IPS DF 6.9 (cell line): ENCODE measurements at regions not wholly inside any gene's neighbourhood (a gene's known extent, or its start where the extent isn't known, plus 50 kb on each side); places are given as distances from the start of the nearest gene placed in this dataset.

Source experiments
- DNase-seq: peaks from one replicate; pipeline ENCODE4 v3.0.0-alpha.2; 2013; ENCODE audit warnings: low read depth, low spot score
- H3K27ac ChIP-seq: one replicate; pipeline ENCODE4 v1.5.1; 2013; ENCODE audit warnings: low read length, control low read depth
- H3K27me3 ChIP-seq: 2 replicates; pipeline ENCODE4 v1.6.1; 2013; ENCODE audit warnings: mild to moderate bottlenecking, low read length; ENCODE audit not compliant: control insufficient read depth, insufficient read depth
- H3K36me3 ChIP-seq: 2 replicates; pipeline ENCODE4 v1.6.1; 2013; ENCODE audit warnings: low read length; ENCODE audit not compliant: control insufficient read depth, insufficient read depth
- H3K4me1 ChIP-seq: 2 replicates; pipeline ENCODE4 v1.6.1; 2013; ENCODE audit warnings: low read length; ENCODE audit not compliant: control insufficient read depth, insufficient read depth
- H3K4me3 ChIP-seq: 2 replicates; pipeline ENCODE4 v1.5.1; 2013; ENCODE audit warnings: mild to moderate bottlenecking, low read length
- H3K9me3 ChIP-seq: 2 replicates; pipeline ENCODE4 v1.6.1; 2013; ENCODE audit warnings: low read length, inconsistent platforms; ENCODE audit not compliant: control insufficient read depth, insufficient read depth
- WGBS: extraction: QIAGEN DNeasy Blood & Tissue Kit; methylation state at CpG from one replicate; pipeline ENCODE4 v1.1.7; 2013; ENCODE audit warnings: mixed read lengths, missing lambda C conversion rate; ENCODE audit not compliant: insufficient read length, insufficient coverage; 5-methylcytosine and 5-hydroxymethylcytosine counted together

GRCh38 chr11:70574725-70575347, 176.5 kb downstream of the CTTN start:
- no peaks in the 10 kb centered on the region for H3K36me3 ChIP-seq
- DNase-seq: no peak
- H3K27ac ChIP-seq: no peak overlapping the region
- H3K4me3 ChIP-seq: no peak overlapping the region
- no peaks in the 10 kb centered on the region for H3K27me3 ChIP-seq
- WGBS: no CpG with 5 or more reads among the region's 12 CpGs
- no peaks in the 10 kb centered on the region for H3K4me1 ChIP-seq
- no peaks in the 10 kb centered on the region for H3K9me3 ChIP-seq

DNA sequence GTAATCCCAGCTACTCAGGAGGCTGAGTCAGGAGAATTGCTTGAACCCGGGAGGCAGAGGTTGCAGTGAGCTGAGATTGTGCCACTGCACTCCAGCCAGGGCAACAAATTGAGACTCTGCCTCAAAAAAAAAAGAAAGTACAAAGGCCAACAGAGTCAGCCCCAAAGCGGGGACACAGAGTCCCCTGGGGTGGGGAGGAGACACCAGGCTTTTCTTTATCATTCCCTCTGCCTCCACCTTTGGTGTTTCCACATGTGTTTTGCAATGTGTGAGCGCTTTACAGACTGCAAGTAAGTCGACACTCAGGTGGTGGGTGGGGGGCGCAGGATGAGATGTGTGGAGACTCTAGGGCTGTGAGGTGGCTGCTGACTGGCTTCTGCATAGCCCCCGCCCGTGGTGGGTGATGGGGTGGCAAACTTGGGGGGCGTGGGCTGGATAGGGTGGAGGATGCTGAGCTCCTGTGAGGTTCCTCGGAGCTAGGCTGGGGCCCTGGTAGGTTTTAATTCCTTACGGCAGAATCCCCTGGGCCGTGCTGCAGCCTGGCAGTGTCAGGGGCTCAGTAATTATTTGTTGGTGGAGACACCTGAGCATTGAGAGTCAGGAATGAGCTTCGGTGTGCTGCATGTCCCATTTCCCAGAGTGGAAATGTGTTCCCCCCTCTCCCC, 177.2 kb downstream of the CTTN start:
- WGBS: no CpG with 5 or more reads among the region's 12 CpGs
- no peaks in the 10 kb centered on the region for H3K27me3 ChIP-seq
- no peak overlapping the region for H3K4me3 ChIP-seq
- no peaks in the 10 kb centered on the region for H3K36me3 ChIP-seq
- no peaks in the 10 kb centered on the region for H3K4me1 ChIP-seq
- no peak overlapping the region for H3K27ac ChIP-seq
- DNase-seq: no peak
- H3K9me3 ChIP-seq: no peaks in the 10 kb centered on the region

DNA sequence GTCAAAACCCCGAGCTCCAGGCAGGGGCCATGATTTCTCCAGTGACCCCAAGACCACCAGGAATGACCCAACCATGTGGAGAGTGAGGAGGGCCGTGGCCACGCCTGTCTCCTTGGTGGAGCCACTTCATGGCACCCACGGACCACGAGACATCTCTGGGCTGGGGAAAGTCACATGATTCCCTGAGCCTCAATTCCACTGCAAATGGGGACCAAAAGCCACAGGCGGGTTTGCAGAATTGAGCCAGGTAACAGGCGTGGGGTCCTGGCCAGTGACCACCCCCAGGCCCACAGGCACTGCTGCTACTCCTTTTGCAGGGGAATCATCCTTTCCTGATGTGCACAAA, 178.9 kb downstream of the CTTN start:
- no peak overlapping the region for H3K27ac ChIP-seq
- H3K4me1 ChIP-seq: no peaks in the 10 kb centered on the region
- DNase-seq: no peak
- no peaks in the 10 kb centered on the region for H3K9me3 ChIP-seq
- H3K4me3 ChIP-seq: no peak overlapping the region
- no peaks in the 10 kb centered on the region for H3K27me3 ChIP-seq
- WGBS: no CpG with 5 or more reads among the region's 7 CpGs
- no peaks in the 10 kb centered on the region for H3K36me3 ChIP-seq

DNA sequence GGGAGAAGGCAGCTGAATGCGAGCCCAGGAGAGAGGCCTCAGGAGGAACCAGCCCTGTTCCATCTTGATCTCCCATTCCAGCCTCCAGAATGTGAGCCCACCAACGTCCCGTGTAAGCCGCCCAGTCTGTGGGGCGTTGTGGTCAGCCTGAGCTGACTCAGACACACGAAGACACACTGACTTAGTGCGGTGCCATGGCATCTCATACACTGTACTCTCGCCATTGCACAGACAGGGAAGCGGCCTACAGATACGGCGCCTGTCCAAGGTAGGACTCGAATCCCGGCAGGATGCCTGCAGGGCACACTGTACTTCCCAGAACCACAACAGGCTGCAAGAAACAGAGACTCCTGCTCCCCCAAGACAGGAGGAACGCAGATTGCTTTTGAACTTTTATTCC, 179.6 kb downstream of the CTTN start:
- DNase-seq: no peak
- Histone ChIP-seq H3K4me3 (no peak overlapping the region), H3K4me1 (no peaks in the 10 kb centered on the region), H3K27me3 (no peaks in the 10 kb centered on the region), H3K36me3 (no peaks in the 10 kb centered on the region), H3K9me3 (no peaks in the 10 kb centered on the region), H3K27ac (no peak overlapping the region)
- no CpG with 5 or more reads among the region's 14 CpGs for WGBS

- Histone ChIP-seq H3K4me3 (no peak overlapping the region), H3K4me1 (no peaks in the 10 kb centered on the region), H3K27me3 (no peaks in the 10 kb centered on the region), H3K9me3 (no peaks in the 10 kb centered on the region), H3K36me3 (no peaks in the 10 kb centered on the region), H3K27ac (no peak overlapping the region)
- DNase-seq: no peak
- WGBS: no CpG with 5 or more reads among the region's 14 CpGs
Measured at GRCh38 chr11:70578371-70578770, 180.0 kb downstream of the CTTN start.

- Histone ChIP-seq H3K27ac (no peak overlapping the region), H3K4me3 (no peak overlapping the region), H3K4me1 (no peaks in the 10 kb centered on the region), H3K27me3 (no peaks in the 10 kb centered on the region), H3K9me3 (no peaks in the 10 kb centered on the region), H3K36me3 (no peaks in the 10 kb centered on the region)
- WGBS: no CpG with 5 or more reads among the region's 9 CpGs
- DNase-seq: no peak
Measured at GRCh38 chr11:70578831-70579230, 180.5 kb downstream of the CTTN start.

- H3K4me3 ChIP-seq: no peak overlapping the region
- no peaks in the 10 kb centered on the region for H3K4me1 ChIP-seq
- no CpG with 5 or more reads among the region's 14 CpGs for WGBS
- H3K36me3 ChIP-seq: no peaks in the 10 kb centered on the region
- H3K27ac ChIP-seq: no peak overlapping the region
- no peaks in the 10 kb centered on the region for H3K9me3 ChIP-seq
- no peaks in the 10 kb centered on the region for H3K27me3 ChIP-seq
- DNase-seq: no peak
Measured at GRCh38 chr11:70579316-70579955, 181.1 kb downstream of the CTTN start.

- WGBS: no CpG with 5 or more reads among the region's 25 CpGs
- Histone ChIP-seq H3K4me1 (no peaks in the 10 kb centered on the region), H3K36me3 (no peaks in the 10 kb centered on the region), H3K27ac (no peak overlapping the region), H3K27me3 (no peaks in the 10 kb centered on the region), H3K9me3 (no peaks in the 10 kb centered on the region), H3K4me3 (no peak overlapping the region)
- no peak for DNase-seq
Measured at GRCh38 chr11:70580036-70580805, 181.9 kb downstream of the CTTN start.

- WGBS: no CpG with 5 or more reads among the region's 25 CpGs
- DNase-seq: no peak
- Histone ChIP-seq H3K9me3 (no peaks in the 10 kb centered on the region), H3K27ac (no peak overlapping the region), H3K27me3 (no peaks in the 10 kb centered on the region), H3K36me3 (no peaks in the 10 kb centered on the region), H3K4me1 (no peaks in the 10 kb centered on the region), H3K4me3 (no peak overlapping the region)
Measured at GRCh38 chr11:70581991-70582885, 183.9 kb downstream of the CTTN start.
